Epithelial cell of proximal tubule (primary cell): ENCODE measurements at regions not wholly inside any gene's neighbourhood (a gene's known extent, or its start where the extent isn't known, plus 50 kb on each side); places are given as distances from the start of the nearest gene placed in this dataset.

ENCODE experiments used
- DNase-seq: peaks from one replicate; pipeline ENCODE4 v3.0.0-alpha.2; 2011; ENCODE audit warnings: low read depth
- H3K4me3 ChIP-seq: 2 replicates; pipeline ENCODE4 v1.5.1; 2011; ENCODE audit warnings: low read depth, mild to moderate bottlenecking, low read length
- TF ChIP-seq, protein P1 (sequence below): conservative IDR thresholded peaks from 2 replicates; pipeline ENCODE4 v1.5.1; 2012; ENCODE audit warnings: low read depth, mild to moderate bottlenecking, low read length

- H3K4me3 ChIP-seq: no peak overlapping the region
- no peak for DNase-seq
- TF ChIP-seq, protein P1, sequence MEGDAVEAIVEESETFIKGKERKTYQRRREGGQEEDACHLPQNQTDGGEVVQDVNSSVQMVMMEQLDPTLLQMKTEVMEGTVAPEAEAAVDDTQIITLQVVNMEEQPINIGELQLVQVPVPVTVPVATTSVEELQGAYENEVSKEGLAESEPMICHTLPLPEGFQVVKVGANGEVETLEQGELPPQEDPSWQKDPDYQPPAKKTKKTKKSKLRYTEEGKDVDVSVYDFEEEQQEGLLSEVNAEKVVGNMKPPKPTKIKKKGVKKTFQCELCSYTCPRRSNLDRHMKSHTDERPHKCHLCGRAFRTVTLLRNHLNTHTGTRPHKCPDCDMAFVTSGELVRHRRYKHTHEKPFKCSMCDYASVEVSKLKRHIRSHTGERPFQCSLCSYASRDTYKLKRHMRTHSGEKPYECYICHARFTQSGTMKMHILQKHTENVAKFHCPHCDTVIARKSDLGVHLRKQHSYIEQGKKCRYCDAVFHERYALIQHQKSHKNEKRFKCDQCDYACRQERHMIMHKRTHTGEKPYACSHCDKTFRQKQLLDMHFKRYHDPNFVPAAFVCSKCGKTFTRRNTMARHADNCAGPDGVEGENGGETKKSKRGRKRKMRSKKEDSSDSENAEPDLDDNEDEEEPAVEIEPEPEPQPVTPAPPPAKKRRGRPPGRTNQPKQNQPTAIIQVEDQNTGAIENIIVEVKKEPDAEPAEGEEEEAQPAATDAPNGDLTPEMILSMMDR: no peak
Observed at GRCh38 chr2:106032676-106033075, 161.4 kb downstream of the UXS1 start.

DNA sequence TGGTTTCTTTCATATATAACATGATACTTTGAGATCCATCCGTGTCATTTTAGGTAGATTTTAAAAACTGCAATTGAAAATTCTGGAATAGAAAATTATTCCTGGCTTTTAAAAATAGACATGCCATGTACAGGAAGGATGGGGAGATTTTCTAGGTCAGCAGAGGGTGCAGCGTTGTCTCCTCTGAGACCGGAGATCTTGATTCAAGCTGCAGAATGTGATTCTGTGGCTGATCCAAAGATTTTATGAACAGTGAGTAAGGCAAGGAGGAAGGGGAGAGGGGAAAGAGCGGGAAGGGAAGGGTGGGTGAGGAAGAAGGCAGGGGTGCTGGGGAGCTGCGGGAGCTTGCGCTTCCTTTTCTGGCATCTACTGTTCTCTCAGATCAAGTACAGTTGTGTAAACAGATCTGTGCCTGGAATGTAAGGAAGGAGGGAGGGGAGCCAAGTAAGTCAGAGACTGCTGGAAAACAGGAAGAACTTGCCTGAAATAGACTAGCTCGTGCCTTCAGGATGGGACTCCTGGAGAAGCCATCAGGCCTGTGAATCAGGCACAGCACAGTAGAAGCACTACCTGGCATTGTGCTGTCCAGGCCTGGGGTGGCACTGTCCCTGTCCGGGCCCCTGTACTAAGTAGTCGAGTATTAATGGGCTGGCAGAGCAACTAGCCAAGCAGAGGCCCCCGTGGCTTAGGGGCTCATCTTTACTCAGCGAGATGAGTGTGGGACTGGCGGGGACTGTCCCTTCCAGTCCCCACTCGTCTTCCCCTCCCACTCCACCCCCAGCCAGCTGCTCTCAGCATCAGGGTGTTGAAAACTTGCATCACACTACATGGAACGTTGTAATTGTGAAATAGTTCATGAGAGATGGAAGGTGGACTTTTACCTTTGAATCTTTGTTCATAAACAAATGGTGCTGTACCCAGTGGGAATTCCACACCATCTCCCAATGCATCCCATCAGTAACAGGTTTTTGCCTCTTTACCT lies 163.5 kb downstream of the UXS1 start:
- H3K4me3 ChIP-seq: no peak overlapping the region
- TF ChIP-seq, protein P1: no peak
- no peak for DNase-seq

GRCh38 chr2:106028192-106028591 lies 165.9 kb downstream of the UXS1 start:
- TF ChIP-seq, protein P1: no peak
- no peak overlapping the region for H3K4me3 ChIP-seq
- no peak for DNase-seq

- H3K4me3 ChIP-seq: no peak overlapping the region
- TF ChIP-seq, protein P1: no peak
- no peak for DNase-seq
Observed at GRCh38 chr2:106026271-106027190, 167.6 kb downstream of the UXS1 start.

DNA sequence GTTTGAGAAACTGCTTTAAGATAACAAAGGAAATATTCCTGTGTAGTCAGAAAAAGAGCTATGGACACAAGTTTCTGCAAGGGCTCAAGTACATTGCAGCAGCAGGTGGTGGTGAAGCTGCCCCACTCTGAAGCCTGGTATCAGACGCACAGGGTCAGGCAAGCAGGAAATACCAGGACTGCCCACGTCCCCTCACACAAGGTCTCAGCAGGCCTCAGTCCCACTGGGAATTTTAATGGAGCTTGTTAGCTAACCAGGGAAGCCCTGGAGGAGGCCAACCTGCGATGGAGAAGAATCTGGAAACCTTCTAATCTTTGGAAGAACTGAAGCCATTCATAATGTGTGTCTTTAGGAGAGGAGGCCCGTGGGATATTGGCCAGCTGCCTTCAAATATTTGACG lies 168.3 kb downstream of the UXS1 start:
- DNase-seq: no peak
- TF ChIP-seq, protein P1: no peak
- no peak overlapping the region for H3K4me3 ChIP-seq

DNA sequence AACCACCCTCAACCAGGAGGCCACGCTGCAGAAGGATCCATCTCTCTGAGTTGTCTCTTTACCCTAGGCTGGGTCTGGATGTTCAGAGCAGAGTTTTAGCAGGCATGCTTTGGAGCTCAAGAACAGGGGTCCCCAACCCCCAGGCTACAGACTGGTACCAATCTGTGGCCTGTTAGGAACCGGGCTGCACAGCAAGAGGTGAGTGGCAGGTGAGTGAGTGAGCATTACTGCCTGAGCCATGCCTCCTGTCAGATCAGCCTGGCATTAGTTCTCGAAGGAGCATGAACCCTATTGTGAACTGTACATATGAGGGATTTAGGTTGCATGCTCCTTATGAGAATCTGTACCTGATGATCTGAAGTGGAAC lies 172.5 kb downstream of the UXS1 start:
- no peak overlapping the region for H3K4me3 ChIP-seq
- DNase-seq: no peak
- TF ChIP-seq, protein P1: no peak
